AG09309 (cell line): ENCODE measurements at regions not wholly inside any gene's neighbourhood (a gene's known extent, or its start where the extent isn't known, plus 50 kb on each side); places are given as distances from the start of the nearest gene placed in this dataset.

ENCODE experiments used
- DNase-seq: peaks from one replicate; pipeline ENCODE4 v3.0.0-alpha.2; 2010; ENCODE audit warnings: low read depth
- H3K4me3 ChIP-seq: 2 replicates; pipeline ENCODE4 v1.5.1; 2011; ENCODE audit warnings: mild to moderate bottlenecking, low read depth, low read length, moderate library complexity; ENCODE audit not compliant: control insufficient read depth
- TF ChIP-seq, protein P1 (sequence below): IDR thresholded peaks from 2 replicates; pipeline ENCODE4 v1.5.1; 2011; ENCODE audit warnings: mild to moderate bottlenecking, low read depth, low read length, inconsistent platforms; ENCODE audit not compliant: insufficient read depth, control insufficient read depth; ENCODE audit errors: missing control alignments

DNA sequence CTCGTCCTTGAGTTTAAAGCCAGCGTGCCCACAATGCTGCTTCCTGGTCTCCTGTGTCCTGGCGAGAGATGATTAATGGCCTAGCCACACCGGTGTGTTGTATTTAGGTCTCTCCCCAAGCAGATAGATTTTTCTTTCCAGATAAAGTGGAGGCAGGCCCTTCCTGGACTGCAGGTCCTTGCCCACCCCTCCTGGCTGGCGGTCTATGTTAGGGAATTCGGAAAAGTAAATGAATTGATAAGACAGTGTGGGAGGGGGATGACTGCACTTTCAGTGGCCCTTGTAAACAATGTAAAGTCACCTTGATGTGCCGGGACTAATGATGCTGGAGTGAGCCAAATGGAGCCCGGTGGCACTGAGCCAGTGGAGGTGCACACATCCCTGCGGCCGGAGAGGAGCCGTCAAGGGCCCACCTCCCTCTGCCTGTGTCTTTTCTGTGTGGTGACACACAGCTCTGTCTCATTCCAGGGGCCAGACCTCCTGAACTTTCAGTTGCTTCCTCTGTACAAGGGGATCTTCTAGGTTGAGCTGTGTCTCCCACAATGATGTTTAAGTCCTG, 70.6 kb upstream of the ESRRB start:
- DNase-seq = no peak
- TF ChIP-seq, protein P1, sequence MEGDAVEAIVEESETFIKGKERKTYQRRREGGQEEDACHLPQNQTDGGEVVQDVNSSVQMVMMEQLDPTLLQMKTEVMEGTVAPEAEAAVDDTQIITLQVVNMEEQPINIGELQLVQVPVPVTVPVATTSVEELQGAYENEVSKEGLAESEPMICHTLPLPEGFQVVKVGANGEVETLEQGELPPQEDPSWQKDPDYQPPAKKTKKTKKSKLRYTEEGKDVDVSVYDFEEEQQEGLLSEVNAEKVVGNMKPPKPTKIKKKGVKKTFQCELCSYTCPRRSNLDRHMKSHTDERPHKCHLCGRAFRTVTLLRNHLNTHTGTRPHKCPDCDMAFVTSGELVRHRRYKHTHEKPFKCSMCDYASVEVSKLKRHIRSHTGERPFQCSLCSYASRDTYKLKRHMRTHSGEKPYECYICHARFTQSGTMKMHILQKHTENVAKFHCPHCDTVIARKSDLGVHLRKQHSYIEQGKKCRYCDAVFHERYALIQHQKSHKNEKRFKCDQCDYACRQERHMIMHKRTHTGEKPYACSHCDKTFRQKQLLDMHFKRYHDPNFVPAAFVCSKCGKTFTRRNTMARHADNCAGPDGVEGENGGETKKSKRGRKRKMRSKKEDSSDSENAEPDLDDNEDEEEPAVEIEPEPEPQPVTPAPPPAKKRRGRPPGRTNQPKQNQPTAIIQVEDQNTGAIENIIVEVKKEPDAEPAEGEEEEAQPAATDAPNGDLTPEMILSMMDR = no peak

DNA sequence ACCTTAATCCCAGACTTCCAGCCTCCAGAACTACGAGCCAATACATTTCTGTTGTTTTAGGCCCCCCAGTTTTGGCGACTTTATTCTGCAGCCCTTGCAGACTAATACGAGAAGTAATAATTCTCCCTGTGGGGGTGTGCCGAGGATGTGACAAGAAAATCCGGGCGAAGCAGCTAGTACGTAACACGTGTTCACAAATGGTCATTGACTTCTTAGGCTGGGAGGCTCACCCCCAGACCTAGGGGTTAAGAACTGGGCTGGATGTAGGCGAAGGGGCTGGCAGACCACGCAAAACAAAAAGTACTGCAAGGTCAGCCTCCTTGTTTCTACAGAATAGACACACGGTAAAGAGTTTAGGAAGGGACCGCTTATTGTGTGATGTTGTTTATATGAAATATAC, 69.8 kb upstream of the ESRRB start:
- TF ChIP-seq, protein P1 = no peak
- no peak for DNase-seq
- H3K4me3 ChIP-seq = no peak overlapping the region

More for the DNA sequence above, 70.6 kb upstream of the ESRRB start:
- H3K4me3 ChIP-seq = no peak overlapping the region

DNA sequence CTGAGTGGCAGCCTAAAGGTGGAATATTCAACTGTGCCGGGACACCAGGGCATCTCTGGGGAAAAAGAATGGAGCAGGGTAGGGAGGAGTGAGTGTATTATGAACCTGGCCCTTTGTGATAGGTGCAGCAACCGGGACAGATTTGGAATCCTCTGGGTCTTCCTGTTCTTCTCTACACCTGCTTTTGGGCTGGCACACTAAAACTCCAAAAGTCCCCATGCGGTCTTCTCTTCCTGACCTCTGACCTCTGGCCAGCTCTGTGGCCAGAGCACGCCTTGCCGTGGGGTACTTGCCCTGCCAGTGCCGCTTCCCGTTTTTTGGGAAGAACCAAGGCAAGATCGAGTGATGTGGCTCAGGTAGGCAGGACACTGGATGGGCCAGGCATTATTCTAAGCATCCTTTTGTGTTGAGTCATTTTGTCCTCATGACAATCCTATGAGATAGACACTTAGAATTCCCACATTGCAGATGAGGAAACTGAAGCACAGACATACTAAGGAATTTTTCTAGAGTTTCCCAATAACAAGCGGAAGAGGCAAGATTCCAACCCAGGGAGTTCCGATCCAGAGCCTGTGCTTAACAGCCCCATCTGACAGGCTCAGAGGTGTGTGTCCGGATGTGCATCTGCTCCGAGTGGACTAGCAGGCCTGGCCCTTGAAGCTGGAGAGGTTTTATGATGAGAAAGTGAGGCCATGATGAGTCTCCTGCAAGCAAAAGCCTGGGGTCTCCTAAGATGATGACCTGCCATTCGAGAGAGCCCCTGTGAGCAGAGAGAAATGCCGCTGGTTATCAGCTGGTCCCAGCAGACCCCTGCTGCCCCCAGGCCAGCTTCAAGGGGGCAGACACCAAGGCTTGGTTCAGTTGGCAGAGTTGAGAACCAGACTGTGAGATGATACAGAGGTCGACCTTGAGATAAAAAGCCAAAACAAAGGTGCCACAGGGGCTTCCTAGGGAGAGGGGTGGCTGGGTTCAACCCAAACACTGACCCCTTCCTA, 67.9 kb upstream of the ESRRB start:
- TF ChIP-seq, protein P1 = no peak
- H3K4me3 ChIP-seq = no peak overlapping the region
- no peak for DNase-seq

DNA sequence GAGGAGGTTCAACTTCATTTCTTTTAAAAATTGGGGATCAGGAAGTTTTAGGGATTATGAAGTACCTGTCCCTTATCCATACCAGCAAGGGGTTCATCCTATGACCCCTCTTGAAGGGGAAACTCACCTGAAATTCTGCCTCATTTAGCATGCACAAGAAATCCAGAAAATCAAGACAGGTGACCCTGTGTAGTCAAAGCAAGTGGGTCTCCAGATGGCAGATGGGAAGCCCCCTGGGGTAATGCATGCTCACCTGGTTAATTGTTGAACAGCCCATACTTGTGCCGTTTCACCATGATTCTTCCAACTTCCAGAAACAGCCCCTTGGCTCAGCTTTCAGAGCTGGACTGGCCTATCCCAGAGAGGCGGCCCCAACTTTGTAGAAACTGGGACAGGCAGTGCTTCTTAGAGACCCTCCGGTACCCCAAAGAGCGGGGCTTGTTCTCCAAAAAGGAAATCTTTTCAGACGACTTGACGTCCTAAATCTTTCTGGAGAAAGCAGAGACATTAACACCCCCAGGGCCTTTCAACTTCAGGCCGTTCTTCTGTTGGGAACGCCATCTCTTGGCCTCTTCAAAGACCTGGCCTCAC, 66.3 kb upstream of the ESRRB start:
- DNase-seq = no peak
- TF ChIP-seq, protein P1 = no peak

DNA sequence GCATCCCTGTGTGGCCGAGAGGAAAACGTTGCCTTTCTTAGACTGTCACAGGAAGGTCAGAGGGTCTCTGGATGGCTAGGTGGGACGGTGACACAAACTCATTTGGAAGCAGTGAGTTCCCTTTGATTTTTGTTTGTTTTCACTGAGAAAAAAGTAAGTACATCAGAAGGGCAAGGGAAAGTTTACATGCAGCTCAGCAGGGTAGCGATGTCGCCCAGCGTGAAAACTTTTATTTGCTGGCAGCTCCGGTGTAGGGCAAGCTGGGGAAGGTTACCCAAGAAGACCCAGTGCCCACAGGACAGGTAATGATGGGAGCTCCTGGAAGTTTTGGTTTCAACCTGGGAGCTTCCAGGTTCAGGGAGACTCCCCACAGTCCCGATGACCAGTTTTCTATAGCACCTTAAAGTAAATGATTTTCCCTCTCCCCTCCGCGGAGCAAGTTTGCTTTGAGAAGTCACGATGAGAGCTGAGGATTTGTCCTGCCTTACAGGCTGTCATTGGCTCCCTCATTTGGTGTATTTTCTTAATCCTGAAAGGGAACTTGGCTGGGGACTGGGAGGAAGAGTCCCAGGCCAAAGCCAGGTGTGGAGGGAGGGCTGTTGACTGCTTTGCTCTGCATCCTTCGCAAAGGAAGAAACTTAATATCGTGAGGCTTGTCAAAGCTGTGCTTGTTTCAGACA, 64.7 kb upstream of the ESRRB start:
- TF ChIP-seq, protein P1 = no peak
- no peak for DNase-seq
- no peak overlapping the region for H3K4me3 ChIP-seq

More for the DNA sequence above, 66.3 kb upstream of the ESRRB start:
- H3K4me3 ChIP-seq = no peak overlapping the region

DNA sequence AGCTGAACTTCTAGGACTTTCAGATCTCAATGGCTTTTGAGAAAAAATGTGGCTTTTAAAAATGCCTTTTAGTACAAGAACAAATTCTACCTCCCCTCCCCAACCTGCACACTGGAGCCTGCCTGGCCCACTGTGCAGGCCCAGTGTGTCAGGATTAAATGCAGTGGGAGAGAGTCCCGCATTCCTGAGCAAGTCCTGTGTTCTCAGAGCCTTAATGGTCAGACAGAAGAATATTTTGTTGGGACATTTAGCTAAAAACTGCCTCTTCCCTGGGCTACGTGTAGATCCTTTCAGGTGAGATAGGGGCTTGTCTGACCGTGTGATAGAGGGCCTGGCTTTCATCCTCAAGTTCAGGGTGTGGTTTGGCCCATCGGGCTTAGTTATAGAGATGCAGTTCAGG, 63.1 kb upstream of the ESRRB start:
- H3K4me3 ChIP-seq = no peak overlapping the region
- no peak for DNase-seq
- TF ChIP-seq, protein P1 = no peak
